Neural cell (in vitro differentiated cells): ENCODE measurements at regions not wholly inside any gene's neighbourhood (a gene's known extent, or its start where the extent isn't known, plus 50 kb on each side); places are given as distances from the start of the nearest gene placed in this dataset.

Experiments used
- H2AFZ ChIP-seq: fragments of 200-600, 300-800 bp; sonication (generic), shearing (Covaris generic); 2 replicates; pipeline ENCODE4 v1.6.0; 2014; ENCODE audit warnings: low read depth, mild to moderate bottlenecking, antibody characterized with exemption, low read length, moderate library complexity
- H3F3A ChIP-seq: fragments of 200-600 bp; shearing (Covaris generic); 2 replicates; pipeline ENCODE4 v1.6.1; 2016; ENCODE audit warnings: mild to moderate bottlenecking, moderate library complexity, mixed read lengths, antibody characterized with exemption, low read length; ENCODE audit not compliant: insufficient read depth, poor library complexity, severe bottlenecking
- H3K27ac ChIP-seq: fragments of 200-600, 300-800 bp; sonication (generic), shearing (Covaris generic); 2 replicates; pipeline ENCODE4 v1.5.1; 2014; ENCODE audit warnings: mild to moderate bottlenecking, low read length, moderate library complexity
- H3K27me3 ChIP-seq: fragments of 300-800, 200-600 bp; sonication (generic), shearing (Covaris generic); 2 replicates; pipeline ENCODE4 v1.6.0; 2014; ENCODE audit warnings: mild to moderate bottlenecking, low read depth, low read length, moderate library complexity; ENCODE audit not compliant: insufficient read depth
- H3K36me3 ChIP-seq: fragments of 300-800, 200-600 bp; sonication (generic), shearing (Covaris generic); 2 replicates; pipeline ENCODE4 v1.5.1; 2014; ENCODE audit warnings: mild to moderate bottlenecking, antibody characterized with exemption, low read length, moderate library complexity; ENCODE audit not compliant: insufficient read depth
- H3K4me2 ChIP-seq: fragments of 300-800, 200-600 bp; sonication (generic), shearing (Covaris generic); 2 replicates; pipeline ENCODE4 v1.6.0; 2014; ENCODE audit warnings: mild to moderate bottlenecking, low read length
- H3K4me3 ChIP-seq: fragments of 300-800, 200-600 bp; sonication (generic), shearing (Covaris generic); 2 replicates; pipeline ENCODE4 v1.5.1; 2014; ENCODE audit warnings: mild to moderate bottlenecking, low read length, moderate library complexity
- H3K79me2 ChIP-seq: fragments of 200-600 bp; shearing (Covaris generic); replicated peaks from 2 replicates; pipeline ENCODE4 v1.6.0; 2014; ENCODE audit warnings: mild to moderate bottlenecking, low read length, moderate library complexity; ENCODE audit not compliant: insufficient read depth
- H3K9ac ChIP-seq: fragments of 300-800, 200-600 bp; sonication (generic), shearing (Covaris generic); 2 replicates; pipeline ENCODE4 v1.6.1; 2016; ENCODE audit warnings: mild to moderate bottlenecking, low read length, mixed read lengths
- H3K9me2 ChIP-seq: fragments of 200-600 bp; shearing (Covaris generic); 2 replicates; pipeline ENCODE4 v1.6.1; 2016; ENCODE audit warnings: mild to moderate bottlenecking, low read length, mixed read lengths; ENCODE audit not compliant: insufficient read depth
- H3K9me3 ChIP-seq: fragments of 200-600, 300-800 bp; sonication (generic), shearing (Covaris generic); 2 replicates; pipeline ENCODE4 v1.6.1; 2016; ENCODE audit warnings: mild to moderate bottlenecking, mixed run types, low read length, moderate library complexity, mixed read lengths
- H4K20me1 ChIP-seq: fragments of 200-600 bp; shearing (Covaris generic); 2 replicates; pipeline ENCODE4 v1.6.1; 2016; ENCODE audit warnings: mild to moderate bottlenecking, mixed run types; ENCODE audit not compliant: insufficient read depth
- EP300 ChIP-seq: fragments of 450-650 bp; conservative IDR thresholded peaks from 2 replicates; pipeline ENCODE4 v1.6.1; 2014; ENCODE audit warnings: antibody characterized with exemption, mild to moderate bottlenecking, moderate library complexity; ENCODE audit not compliant: poor library complexity, severe bottlenecking
- EZH2 ChIP-seq: fragments of 200-600, 300-800 bp; shearing (Covaris generic), sonication (generic); IDR thresholded peaks from 2 replicates; pipeline ENCODE4 v1.6.1; 2014; ENCODE audit warnings: antibody characterized with exemption, low read length, borderline replicate concordance, mild to moderate bottlenecking; ENCODE audit not compliant: insufficient read depth, poor library complexity, severe bottlenecking
- MXI1 ChIP-seq: fragments of 450-650 bp; conservative IDR thresholded peaks from 2 replicates; pipeline ENCODE4 v1.6.1; 2014; ENCODE audit warnings: antibody characterized with exemption, mild to moderate bottlenecking; ENCODE audit not compliant: poor library complexity, severe bottlenecking
- POLR2AphosphoS5 ChIP-seq: IDR thresholded peaks from 2 replicates; pipeline ENCODE4 v1.6.1; 2012
- RAD21 ChIP-seq: fragments of 450-650 bp; conservative IDR thresholded peaks from 2 replicates; pipeline ENCODE4 v1.6.1; 2014; ENCODE audit warnings: antibody characterized with exemption, mild to moderate bottlenecking, moderate library complexity
- SMC3 ChIP-seq: fragments of 450-650 bp; conservative IDR thresholded peaks from 2 replicates; pipeline ENCODE4 v1.6.1; 2014; ENCODE audit warnings: antibody characterized with exemption, mild to moderate bottlenecking, moderate library complexity; ENCODE audit not compliant: poor library complexity
- TAF1 ChIP-seq: IDR thresholded peaks from 2 replicates; pipeline ENCODE4 v1.6.1; 2012; ENCODE audit warnings: low read depth
- TF ChIP-seq, protein P1 (sequence below): fragments of 450-650 bp; IDR thresholded peaks from 2 replicates; pipeline ENCODE4 v1.5.1; 2014; ENCODE audit warnings: antibody characterized with exemption, mild to moderate bottlenecking, moderate library complexity; ENCODE audit not compliant: poor library complexity, severe bottlenecking
- TF ChIP-seq, protein P2 (sequence below): IDR thresholded peaks from 2 replicates; pipeline ENCODE4 v1.6.1; 2012; ENCODE audit warnings: borderline replicate concordance

DNA sequence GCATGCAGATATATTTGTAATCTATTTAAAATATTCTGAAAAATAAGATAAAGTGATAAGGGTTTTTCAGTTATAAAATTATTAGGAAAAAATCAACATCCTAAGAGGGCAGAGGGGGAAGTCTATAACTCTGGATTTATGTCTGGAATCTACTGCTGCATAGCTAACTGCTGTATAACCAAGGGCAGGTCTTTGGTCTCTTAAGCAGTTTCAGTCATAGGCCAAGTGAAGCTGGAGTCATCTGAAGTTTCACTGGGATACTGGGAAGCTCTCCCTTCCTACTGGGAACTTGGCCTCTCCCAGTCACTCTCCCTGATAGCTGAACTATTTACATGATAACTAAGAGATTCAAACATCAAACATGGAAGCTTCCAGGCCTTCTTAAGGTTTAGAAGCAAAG, 1409.9 kb upstream of the PCDH7 start:
- Histone ChIP-seq H3K36me3 (no peaks in the 10 kb centered on the region), H3K4me2 (no peak overlapping the region), H3K9me2 (no peaks in the 10 kb centered on the region), H3K79me2 (no peaks in the 10 kb centered on the region), H3K27me3 (no peaks in the 10 kb centered on the region), H3K4me3 (no peak overlapping the region), H2AFZ (no peak overlapping the region), H3K9ac (no peak overlapping the region), H3K9me3 (no peaks in the 10 kb centered on the region), H3F3A (no peaks in the 10 kb centered on the region), H3K27ac (no peak overlapping the region), H4K20me1 (no peaks in the 10 kb centered on the region)
- TF ChIP-seq, protein P1, sequence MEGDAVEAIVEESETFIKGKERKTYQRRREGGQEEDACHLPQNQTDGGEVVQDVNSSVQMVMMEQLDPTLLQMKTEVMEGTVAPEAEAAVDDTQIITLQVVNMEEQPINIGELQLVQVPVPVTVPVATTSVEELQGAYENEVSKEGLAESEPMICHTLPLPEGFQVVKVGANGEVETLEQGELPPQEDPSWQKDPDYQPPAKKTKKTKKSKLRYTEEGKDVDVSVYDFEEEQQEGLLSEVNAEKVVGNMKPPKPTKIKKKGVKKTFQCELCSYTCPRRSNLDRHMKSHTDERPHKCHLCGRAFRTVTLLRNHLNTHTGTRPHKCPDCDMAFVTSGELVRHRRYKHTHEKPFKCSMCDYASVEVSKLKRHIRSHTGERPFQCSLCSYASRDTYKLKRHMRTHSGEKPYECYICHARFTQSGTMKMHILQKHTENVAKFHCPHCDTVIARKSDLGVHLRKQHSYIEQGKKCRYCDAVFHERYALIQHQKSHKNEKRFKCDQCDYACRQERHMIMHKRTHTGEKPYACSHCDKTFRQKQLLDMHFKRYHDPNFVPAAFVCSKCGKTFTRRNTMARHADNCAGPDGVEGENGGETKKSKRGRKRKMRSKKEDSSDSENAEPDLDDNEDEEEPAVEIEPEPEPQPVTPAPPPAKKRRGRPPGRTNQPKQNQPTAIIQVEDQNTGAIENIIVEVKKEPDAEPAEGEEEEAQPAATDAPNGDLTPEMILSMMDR: no peak
- TF ChIP-seq POLR2AphosphoS5 (no peak), MXI1 (no peak), EZH2 (no peak), TAF1 (no peak), SMC3 (no peak), RAD21 (no peak), EP300 (no peak)
- TF ChIP-seq, protein P2, sequence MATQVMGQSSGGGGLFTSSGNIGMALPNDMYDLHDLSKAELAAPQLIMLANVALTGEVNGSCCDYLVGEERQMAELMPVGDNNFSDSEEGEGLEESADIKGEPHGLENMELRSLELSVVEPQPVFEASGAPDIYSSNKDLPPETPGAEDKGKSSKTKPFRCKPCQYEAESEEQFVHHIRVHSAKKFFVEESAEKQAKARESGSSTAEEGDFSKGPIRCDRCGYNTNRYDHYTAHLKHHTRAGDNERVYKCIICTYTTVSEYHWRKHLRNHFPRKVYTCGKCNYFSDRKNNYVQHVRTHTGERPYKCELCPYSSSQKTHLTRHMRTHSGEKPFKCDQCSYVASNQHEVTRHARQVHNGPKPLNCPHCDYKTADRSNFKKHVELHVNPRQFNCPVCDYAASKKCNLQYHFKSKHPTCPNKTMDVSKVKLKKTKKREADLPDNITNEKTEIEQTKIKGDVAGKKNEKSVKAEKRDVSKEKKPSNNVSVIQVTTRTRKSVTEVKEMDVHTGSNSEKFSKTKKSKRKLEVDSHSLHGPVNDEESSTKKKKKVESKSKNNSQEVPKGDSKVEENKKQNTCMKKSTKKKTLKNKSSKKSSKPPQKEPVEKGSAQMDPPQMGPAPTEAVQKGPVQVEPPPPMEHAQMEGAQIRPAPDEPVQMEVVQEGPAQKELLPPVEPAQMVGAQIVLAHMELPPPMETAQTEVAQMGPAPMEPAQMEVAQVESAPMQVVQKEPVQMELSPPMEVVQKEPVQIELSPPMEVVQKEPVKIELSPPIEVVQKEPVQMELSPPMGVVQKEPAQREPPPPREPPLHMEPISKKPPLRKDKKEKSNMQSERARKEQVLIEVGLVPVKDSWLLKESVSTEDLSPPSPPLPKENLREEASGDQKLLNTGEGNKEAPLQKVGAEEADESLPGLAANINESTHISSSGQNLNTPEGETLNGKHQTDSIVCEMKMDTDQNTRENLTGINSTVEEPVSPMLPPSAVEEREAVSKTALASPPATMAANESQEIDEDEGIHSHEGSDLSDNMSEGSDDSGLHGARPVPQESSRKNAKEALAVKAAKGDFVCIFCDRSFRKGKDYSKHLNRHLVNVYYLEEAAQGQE: no peak

DNA sequence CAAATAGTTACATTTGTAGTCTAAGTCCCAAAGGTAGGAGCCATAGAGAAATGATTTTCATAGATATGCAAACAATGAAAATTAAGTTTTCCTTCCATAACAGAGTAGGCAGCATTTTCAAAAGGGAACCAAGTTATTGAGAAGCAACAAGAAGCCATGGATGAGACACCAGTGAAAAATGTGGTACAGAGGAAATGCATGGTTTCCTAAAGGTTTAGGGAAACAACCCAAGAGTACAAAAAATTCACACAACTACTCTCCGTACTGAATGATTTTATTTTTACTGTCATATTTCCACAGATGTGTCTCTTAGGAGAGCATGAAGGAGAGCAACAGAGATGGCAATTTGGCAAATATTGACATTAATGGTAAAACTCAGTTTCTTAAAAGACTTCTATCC, 1408.9 kb upstream of the PCDH7 start:
- H3K9me3 ChIP-seq: no peaks in the 10 kb centered on the region
- H3K79me2 ChIP-seq: no peaks in the 10 kb centered on the region
- no peaks in the 10 kb centered on the region for H3K27me3 ChIP-seq
- no peak overlapping the region for H2AFZ ChIP-seq
- H3K4me3 ChIP-seq: no peak overlapping the region
- H3K36me3 ChIP-seq: no peaks in the 10 kb centered on the region
- no peak overlapping the region for H3K27ac ChIP-seq
- no peaks in the 10 kb centered on the region for H3K9me2 ChIP-seq
- no peak overlapping the region for H3K9ac ChIP-seq
- H3K4me2 ChIP-seq: no peak overlapping the region
- no peaks in the 10 kb centered on the region for H4K20me1 ChIP-seq
- H3F3A ChIP-seq: no peaks in the 10 kb centered on the region
- TF ChIP-seq POLR2AphosphoS5: no peak
- no peak for TF ChIP-seq TAF1
- no peak for TF ChIP-seq SMC3
- TF ChIP-seq EP300: no peak
- TF ChIP-seq, protein P1: no peak
- TF ChIP-seq RAD21: no peak
- no peak for TF ChIP-seq EZH2
- TF ChIP-seq, protein P2: no peak
